CD4-positive, alpha-beta T cell treated with Interleukin-15 for 1 hour (primary cell): ENCODE measurements at regions not wholly inside any gene's neighbourhood (a gene's known extent, or its start where the extent isn't known, plus 50 kb on each side); places are given as distances from the start of the nearest gene placed in this dataset.
"Not testable (repeated sequence)": the region's sequence is repeated elsewhere in the genome, so short reads cannot be mapped to it uniquely, and the experiment has no call there.

Experiments used
- DNase-seq: peaks from one replicate; pipeline ENCODE4 v3.0.0-alpha.2; 2020

GRCh38 chr12:92059960-92060359, 85.7 kb downstream of the BTG1 start:
- DNase-seq, result no peak

DNA sequence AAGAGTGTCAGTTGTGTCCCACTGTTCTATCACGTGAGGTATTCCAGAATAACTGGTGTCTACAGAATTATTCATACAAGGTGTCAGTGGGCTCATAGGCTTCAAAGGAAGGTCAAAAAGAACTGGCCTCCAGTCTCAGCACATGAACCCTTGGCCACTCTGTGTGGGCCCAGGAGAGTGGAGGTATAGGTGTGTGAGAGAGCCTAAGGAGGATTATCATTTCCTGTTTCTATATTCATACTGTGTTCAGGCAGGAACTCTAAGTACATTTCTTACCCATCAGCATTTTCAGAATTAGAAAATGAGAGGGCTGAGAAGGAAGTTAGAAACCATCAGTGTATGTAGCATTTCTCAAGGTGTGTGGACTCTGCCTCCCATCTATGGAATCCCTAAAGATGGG, 87.0 kb downstream of the BTG1 start:
- DNase-seq, result no peak

DNA sequence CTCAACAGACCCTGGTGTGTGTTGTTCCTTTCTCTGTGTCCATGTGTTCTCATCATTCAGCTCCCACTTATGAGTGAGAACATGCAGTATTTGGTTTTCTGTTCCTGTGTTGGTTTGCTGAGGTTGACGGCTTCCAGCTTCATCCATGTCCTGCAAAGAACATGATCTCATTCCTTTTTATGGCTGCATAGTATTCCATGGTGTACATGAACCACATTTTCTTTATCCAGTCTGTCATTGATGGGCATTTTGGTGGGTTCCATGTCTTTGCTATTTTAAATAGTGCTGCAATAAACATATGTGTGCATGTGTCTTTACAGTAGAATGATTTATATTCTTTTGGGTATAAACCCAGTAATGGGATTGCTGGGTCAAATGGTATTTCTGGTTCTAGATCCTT, 88.9 kb downstream of the BTG1 start:
- DNase-seq, result not testable (repeated sequence)

GRCh38 chr12:92056290-92056689, 89.4 kb downstream of the BTG1 start:
- DNase-seq, result no peak

- peak; percentile 75 for DNase-seq
These were observed 89.8 kb downstream of the BTG1 start for GRCh38 chr12:92055877-92056276.

DNA sequence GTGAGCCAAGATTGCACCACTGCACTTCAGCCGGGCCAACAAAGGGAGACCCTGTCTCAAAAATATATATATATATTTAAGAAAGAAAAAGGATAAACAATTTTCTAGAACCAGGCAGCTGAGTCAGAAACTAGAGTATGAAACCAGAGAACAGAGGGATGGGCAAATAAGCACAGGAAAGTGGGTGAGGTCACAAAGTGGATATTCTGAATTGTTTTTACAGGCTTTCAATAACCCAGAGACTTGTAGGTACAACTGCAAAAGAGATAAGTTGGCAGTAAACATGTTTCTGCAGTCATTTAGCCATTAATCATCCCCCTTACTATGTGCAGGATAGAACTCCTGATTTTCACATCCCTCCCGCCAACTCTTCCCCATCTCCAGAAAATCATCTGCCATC, 94.2 kb downstream of the BTG1 start:
- DNase-seq, result no peak

DNA sequence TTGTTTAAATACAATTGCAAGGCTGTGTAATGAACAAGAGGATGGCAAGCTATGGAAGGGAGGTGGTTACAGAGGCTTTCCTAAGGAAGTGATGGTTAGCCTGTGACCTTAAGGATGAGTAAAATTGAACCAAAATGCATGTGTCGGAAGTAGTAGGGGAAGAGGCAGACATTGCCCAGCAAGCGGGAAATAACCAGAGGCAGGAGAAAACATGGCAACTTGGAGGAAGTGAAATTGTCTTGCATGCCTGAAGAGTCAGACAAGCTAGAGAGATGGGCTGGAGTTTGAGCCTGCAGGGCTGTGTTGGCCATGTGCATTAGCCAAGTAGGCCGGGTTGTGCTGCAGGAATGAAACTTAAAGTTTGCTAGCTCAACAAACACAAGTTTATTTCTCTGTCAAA, 96.2 kb downstream of the BTG1 start:
- DNase-seq, result no peak

DNA sequence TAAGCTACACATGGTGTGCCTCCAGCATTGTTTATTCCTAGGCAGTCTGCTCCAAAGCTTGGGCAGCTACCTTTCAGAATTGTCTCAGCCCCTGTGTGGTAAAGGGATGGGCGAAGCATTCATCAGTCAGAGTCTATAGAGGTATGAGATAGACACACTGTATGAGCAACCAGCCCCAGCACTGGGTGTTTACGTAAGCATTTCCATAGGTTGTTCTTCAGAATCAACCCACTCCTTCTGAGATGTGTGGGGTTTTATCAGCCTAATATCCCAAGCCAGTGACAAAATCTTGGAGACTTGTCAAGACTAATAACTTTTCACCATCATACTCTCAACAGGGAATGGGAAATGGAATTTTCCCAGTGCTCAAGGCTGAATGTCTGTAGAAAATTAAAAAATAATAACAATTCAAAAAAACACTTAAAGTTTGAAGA, 98.2 kb downstream of the BTG1 start:
- peak; percentile 17 for DNase-seq

GRCh38 chr12:92046557-92047392, 98.9 kb downstream of the BTG1 start:
- DNase-seq, result no peak

DNA sequence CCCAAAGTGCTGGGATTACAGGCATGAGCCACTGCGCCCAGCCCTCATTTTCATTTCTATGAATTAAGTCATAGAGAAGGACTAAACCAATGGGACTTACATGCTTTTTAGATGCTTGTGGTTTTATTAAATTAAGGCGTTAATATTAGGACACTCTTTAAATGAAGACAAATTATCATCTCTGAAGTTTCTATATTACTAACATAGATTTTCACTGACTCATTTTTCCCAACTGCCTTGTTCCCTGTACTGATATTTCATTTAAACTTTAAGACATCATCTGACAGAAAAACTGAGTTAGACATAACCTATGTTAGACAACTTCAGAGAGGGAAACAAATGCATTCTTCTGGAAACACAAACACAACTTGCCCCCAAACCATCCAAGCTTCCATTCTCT, 99.8 kb downstream of the BTG1 start:
- no peak for DNase-seq

- DNase-seq, result no peak
These were observed 101.2 kb downstream of the BTG1 start for GRCh38 chr12:92044435-92044834.

- DNase-seq, result no peak
These were observed 102.7 kb downstream of the BTG1 start for GRCh38 chr12:92042791-92043531.

DNA sequence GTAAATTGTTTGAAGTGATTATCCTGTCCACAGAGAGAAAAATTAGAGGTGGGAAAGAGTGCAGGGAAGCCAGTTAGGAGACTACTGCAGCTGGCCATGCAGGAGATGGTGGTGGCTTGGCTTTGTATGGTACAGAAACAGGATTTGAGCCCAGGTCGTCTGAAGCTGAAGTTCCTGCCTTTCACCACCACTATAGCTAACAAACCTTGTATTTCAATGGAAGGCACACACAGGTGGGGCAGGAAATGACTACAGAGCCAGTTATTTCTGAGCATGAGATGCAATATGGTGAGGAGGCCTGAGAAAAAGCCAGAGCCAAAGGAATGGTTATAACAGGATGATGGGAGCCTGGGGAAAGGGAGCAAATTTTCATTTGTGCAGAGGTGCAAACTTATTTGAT, 103.9 kb downstream of the BTG1 start:
- no peak for DNase-seq

- DNase-seq, result no peak
These were observed 106.6 kb downstream of the BTG1 start for GRCh38 chr12:92039046-92039445.

DNA sequence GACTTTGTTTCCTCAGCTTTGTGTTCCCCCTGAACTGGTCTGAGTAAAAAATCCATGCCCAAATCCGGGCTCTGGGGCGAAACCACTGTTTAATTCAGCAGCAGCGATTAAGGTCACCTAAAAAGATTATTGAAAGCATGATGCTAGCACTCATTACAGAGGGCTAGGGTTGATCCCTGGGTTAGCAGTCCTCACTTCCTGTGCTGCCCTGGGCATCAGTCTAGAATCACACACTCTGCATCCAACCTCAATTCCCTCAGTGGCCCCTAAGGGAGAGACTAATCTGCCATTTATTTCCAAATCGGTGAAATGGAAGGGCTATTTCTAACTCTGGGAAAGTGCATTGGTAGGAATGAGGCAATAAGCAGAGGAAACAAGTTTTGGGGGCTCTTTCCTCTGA, 107.2 kb downstream of the BTG1 start:
- DNase-seq, result no peak

DNA sequence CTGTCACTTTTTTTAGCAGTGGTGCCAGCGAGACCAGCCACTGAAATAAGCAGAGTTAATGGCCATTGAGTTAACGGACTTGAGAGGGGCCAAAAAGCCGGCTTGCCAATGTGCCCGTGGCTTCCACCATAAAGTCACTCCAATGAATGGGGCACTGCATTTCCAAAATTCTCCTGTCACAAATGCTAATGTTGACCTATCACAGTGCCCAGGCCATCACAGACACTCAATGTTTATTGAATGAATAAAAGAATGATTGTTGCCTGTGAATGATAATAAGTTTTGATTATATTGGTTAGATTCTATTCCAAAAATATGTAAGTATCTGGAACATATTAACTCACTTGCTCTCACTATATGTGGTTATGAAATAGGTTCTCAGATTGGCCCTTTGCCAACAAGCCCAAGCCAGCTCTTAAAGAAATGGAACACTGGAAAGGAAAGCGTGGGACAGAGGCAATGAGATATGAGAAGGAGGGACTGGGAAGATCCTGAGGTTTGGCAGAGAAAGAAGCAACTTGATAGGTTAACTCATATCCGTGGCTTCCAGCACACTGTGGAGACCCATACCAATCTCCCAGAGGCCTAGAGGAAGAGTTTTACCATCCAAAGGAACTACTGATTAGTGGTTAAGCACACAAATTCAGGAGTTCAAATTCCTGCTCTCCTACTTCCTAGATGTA, 108.7 kb downstream of the BTG1 start:
- DNase-seq, result no peak

- no peak for DNase-seq
These were observed 109.5 kb downstream of the BTG1 start for GRCh38 chr12:92036061-92036620.

GRCh38 chr12:92035477-92035876, 110.2 kb downstream of the BTG1 start:
- no peak for DNase-seq

- DNase-seq, result peak; percentile 56
These were observed 110.7 kb downstream of the BTG1 start for GRCh38 chr12:92034858-92035401.

DNA sequence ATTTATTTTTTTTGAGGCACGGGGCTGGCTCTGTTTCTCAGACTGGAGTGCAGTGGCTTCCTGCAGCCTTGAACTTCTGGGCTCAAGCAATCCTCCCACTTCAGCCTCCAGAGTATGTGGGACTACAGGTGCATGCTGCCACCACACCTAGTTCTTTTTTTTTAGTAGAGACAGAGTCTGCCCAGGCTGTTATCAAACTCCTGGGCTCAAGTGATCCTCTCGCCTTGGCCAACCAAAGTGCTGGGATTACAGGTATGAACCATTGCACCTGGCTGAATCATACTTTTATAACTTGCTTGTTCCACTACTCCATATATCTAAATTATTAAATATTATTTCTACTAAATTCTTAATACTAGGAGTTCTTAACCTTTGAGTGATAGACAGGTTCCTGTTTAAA, 111.6 kb downstream of the BTG1 start:
- DNase-seq, result no peak

- DNase-seq, result no peak
These were observed 112.7 kb downstream of the BTG1 start for GRCh38 chr12:92032965-92033364.

DNA sequence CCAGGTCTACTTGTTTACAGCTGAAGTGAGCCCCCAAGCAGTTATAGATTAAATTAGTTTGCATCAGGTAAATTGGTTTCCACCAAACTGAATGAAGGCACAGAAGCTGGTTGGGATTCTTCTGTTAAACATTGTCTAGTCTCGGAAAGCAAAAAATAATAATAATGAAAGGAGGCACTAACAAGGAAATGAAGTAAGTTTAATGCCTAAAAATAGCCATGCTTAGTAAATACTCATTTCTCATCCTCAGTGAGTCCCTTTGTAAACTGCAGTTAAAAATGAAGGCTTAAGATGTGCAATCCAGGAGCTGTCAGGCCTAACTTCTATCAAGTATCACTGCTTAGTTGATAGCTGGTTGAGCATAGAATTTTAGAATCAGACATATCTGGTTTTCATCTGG, 113.5 kb downstream of the BTG1 start:
- no peak for DNase-seq

GRCh38 chr12:92030618-92031017, 115.0 kb downstream of the BTG1 start:
- DNase-seq, result peak; percentile 73
